PC-3 (cell line): ENCODE measurements at regions not wholly inside any gene's neighbourhood (a gene's known extent, or its start where the extent isn't known, plus 50 kb on each side); places are given as distances from the start of the nearest gene placed in this dataset.

Source experiments
- ATAC-seq: fragments of 200-7000 bp; cut with Tn5 transposase; 2 replicates; pipeline ENCODE4 v1.9.1; 2020; ENCODE audit warnings: mild to moderate bottlenecking, moderate library complexity
- BruUV-seq: library from RNA; stranded (reverse); fragments of 400-500 nt; replicated peaks from 2 replicates; lab custom pipeline; 2021; lab: Mats Ljungman, UMichigan
- CTCF ChIA-PET: fragments of 300-600 bp; sonication (Branson Sonifier 250); formaldehyde crosslinking; loops from one replicate; lab custom pipeline; 2022; ENCODE audit warnings: antibody characterized with exemption; lab: Charles Lee
- POLR2A ChIA-PET: fragments of 300-600 bp; sonication (Branson Sonifier 250); formaldehyde crosslinking; loops from one replicate; lab custom pipeline; 2022; ENCODE audit warnings: antibody characterized with exemption; ENCODE audit not compliant: unreplicated experiment; lab: Charles Lee
- DNase-seq: peaks from one replicate; pipeline ENCODE4 v3.0.0-alpha.2; 2015
- H2AFZ ChIP-seq: fragments of 300-600 bp; sonication (generic); 2 replicates; pipeline ENCODE4 v1.6.0; 2016; ENCODE audit warnings: antibody characterized with exemption, low read length
- H3F3A ChIP-seq: fragments of 300-600 bp; sonication (generic); one replicate; pipeline ENCODE4 v1.6.0; 2017; ENCODE audit warnings: antibody characterized with exemption, low read length, control low read depth, mild to moderate bottlenecking; ENCODE audit not compliant: unreplicated experiment
- H3K27ac ChIP-seq: fragments of 300-600 bp; sonication (generic); 2 replicates; pipeline ENCODE4 v1.5.1; 2016; ENCODE audit warnings: mild to moderate bottlenecking, low read length
- H3K27me3 ChIP-seq: fragments of 300-600 bp; sonication (generic); 2 replicates; pipeline ENCODE4 v1.6.1; 2016; ENCODE audit warnings: low read length, mixed read lengths
- H3K36me3 ChIP-seq: fragments of 300-600 bp; sonication (generic); 2 replicates; pipeline ENCODE4 v1.6.1; 2016; ENCODE audit warnings: low read depth, mixed run types, low read length, mixed read lengths
- H3K4me1 ChIP-seq: fragments of 300-600 bp; sonication (generic); 2 replicates; pipeline ENCODE4 v1.5.1; 2016; ENCODE audit warnings: low read length; ENCODE audit not compliant: insufficient read depth
- H3K4me2 ChIP-seq: fragments of 300-600 bp; sonication (generic); 2 replicates; pipeline ENCODE4 v1.6.0; 2016; ENCODE audit warnings: low read length
- H3K4me3 ChIP-seq: fragments of 300-600 bp; sonication (generic); 2 replicates; pipeline ENCODE4 v1.5.1; 2016; ENCODE audit warnings: mild to moderate bottlenecking, low read length, mixed read lengths
- H3K79me2 ChIP-seq: fragments of 300-600 bp; sonication (generic); 2 replicates; pipeline ENCODE4 v1.6.1; 2017; ENCODE audit warnings: low read length, mixed read lengths
- H3K9ac ChIP-seq: fragments of 300-600 bp; sonication (generic); 2 replicates; pipeline ENCODE4 v1.6.0; 2016; ENCODE audit warnings: mild to moderate bottlenecking, low read length
- H3K9me2 ChIP-seq: fragments of 300-600 bp; sonication (generic); replicated peaks from 2 replicates; pipeline ENCODE4 v1.6.1; 2016; ENCODE audit warnings: mixed run types, low read length, mixed read lengths
- H3K9me3 ChIP-seq: fragments of 300-600 bp; sonication (generic); 2 replicates; pipeline ENCODE4 v1.6.1; 2016; ENCODE audit warnings: low read length, mixed read lengths
- H4K20me1 ChIP-seq: fragments of 300-600 bp; sonication (generic); 2 replicates; pipeline ENCODE4 v1.6.1; 2016; ENCODE audit warnings: low read length, mixed read lengths
- CTCF ChIP-seq: fragments of 300-600 bp; sonication (generic); conservative IDR thresholded peaks from 2 replicates; pipeline ENCODE4 v1.5.1; 2017; ENCODE audit warnings: antibody characterized with exemption, low read depth, mild to moderate bottlenecking, low read length
- EZH2 ChIP-seq: fragments of 300-600 bp; sonication (generic); IDR thresholded peaks from one replicate; pipeline ENCODE4 v1.6.1; 2017; ENCODE audit warnings: antibody characterized with exemption, mild to moderate bottlenecking, low read length; ENCODE audit not compliant: unreplicated experiment
- EZH2phosphoT487 ChIP-seq: fragments of 300-600 bp; sonication (generic); IDR thresholded peaks from 2 replicates; pipeline ENCODE4 v1.6.1; 2018; ENCODE audit warnings: mild to moderate bottlenecking, antibody characterized with exemption, low read length, borderline replicate concordance
- intact Hi-C: fragments of 100-400 bp; cut with micrococcal nuclease; formaldehyde crosslinking; loops from 2 replicates; pipeline ENCODE4 v1.9.0; 2023

GRCh38 chr9:7970681-7971330 is 171.2 kb upstream of the DMAC1 start:
- no TSS peak for BruUV-seq
- H3K9me3 ChIP-seq, result no peaks in the 10 kb centered on the region
- no peaks in the 10 kb centered on the region for H3K4me1 ChIP-seq
- POLR2A ChIA-PET, result no interaction called here
- no peak overlapping the region for H3K27ac ChIP-seq
- ATAC-seq, result no peak
- DNase-seq, result no peak
- H3F3A ChIP-seq, result no peaks in the 10 kb centered on the region
- H3K4me2 ChIP-seq, result no peak overlapping the region
- no peak overlapping the region for H2AFZ ChIP-seq
- H3K9ac ChIP-seq, result no peak overlapping the region
- H3K36me3 ChIP-seq, result no peaks in the 10 kb centered on the region
- no peaks in the 10 kb centered on the region for H3K79me2 ChIP-seq
- H3K9me2 ChIP-seq, result no peaks in the 10 kb centered on the region
- H3K4me3 ChIP-seq, result no peak overlapping the region
- CTCF ChIA-PET, result no interaction called here
- TF ChIP-seq CTCF (no peak), EZH2phosphoT487 (no peak)
- intact Hi-C loops, result no loop called here
- H4K20me1 ChIP-seq, result no peaks in the 10 kb centered on the region
- H3K27me3 ChIP-seq, result no peaks in the 10 kb centered on the region

DNA sequence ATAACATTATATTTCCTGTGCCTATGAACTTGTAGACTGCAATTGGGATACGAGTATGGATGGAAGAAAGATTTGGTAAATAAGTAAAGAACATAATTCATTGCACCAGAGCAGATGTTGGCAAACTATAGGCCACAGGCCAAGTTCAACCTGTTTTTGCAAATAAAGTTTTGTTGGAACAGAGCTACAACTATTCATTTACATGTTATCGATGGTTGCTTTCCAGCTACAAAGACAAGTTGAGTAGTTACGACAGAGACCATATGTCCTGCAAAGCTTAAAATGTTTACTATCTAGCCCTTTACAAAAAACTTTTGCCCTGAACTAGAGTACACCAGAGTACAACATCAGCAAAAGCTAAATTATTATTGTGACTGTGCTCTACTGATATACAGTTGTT is 169.1 kb upstream of the DMAC1 start:
- intact Hi-C loops, result no loop called here
- H3K27ac ChIP-seq, result no peak overlapping the region
- no peak for TF ChIP-seq CTCF
- TF ChIP-seq EZH2, result no peak
- no peak for TF ChIP-seq EZH2phosphoT487
- DNase-seq (no peak), ATAC-seq (no peak)
- no peaks in the 10 kb centered on the region for H3K9me3 ChIP-seq
- no peaks in the 10 kb centered on the region for H4K20me1 ChIP-seq
- no peaks in the 10 kb centered on the region for H3K4me1 ChIP-seq
- no peak overlapping the region for H3K4me2 ChIP-seq
- H3K79me2 ChIP-seq, result no peaks in the 10 kb centered on the region
- BruUV-seq, result no TSS peak
- no peak overlapping the region for H3K9ac ChIP-seq
- ChIA-PET CTCF (no interaction called here), POLR2A (no interaction called here)
- H3F3A ChIP-seq, result no peaks in the 10 kb centered on the region
- H2AFZ ChIP-seq, result no peak overlapping the region
- H3K4me3 ChIP-seq, result no peak overlapping the region
- no peaks in the 10 kb centered on the region for H3K27me3 ChIP-seq
- H3K9me2 ChIP-seq, result no peaks in the 10 kb centered on the region
- no peaks in the 10 kb centered on the region for H3K36me3 ChIP-seq

GRCh38 chr9:7967851-7968250 is 168.3 kb upstream of the DMAC1 start:
- Histone ChIP-seq H2AFZ (no peak overlapping the region), H3K36me3 (no peaks in the 10 kb centered on the region), H3K4me3 (no peak overlapping the region), H3K9ac (no peak overlapping the region), H3K79me2 (no peaks in the 10 kb centered on the region), H3K27ac (no peak overlapping the region), H3F3A (no peaks in the 10 kb centered on the region), H3K9me3 (no peaks in the 10 kb centered on the region), H3K4me1 (no peaks in the 10 kb centered on the region), H3K27me3 (no peaks in the 10 kb centered on the region), H3K9me2 (no peaks in the 10 kb centered on the region), H3K4me2 (no peak overlapping the region), H4K20me1 (no peaks in the 10 kb centered on the region)
- DNase-seq (peak; percentile 2), ATAC-seq (no peak)
- CTCF ChIA-PET, result no interaction called here
- POLR2A ChIA-PET, result no interaction called here
- intact Hi-C loops, result no loop called here
- no TSS peak for BruUV-seq
- TF ChIP-seq EZH2 (no peak), EZH2phosphoT487 (no peak), CTCF (no peak)
